HCT116 (cell line): ENCODE measurements at regions not wholly inside any gene's neighbourhood (a gene's known extent, or its start where the extent isn't known, plus 50 kb on each side); places are given as distances from the start of the nearest gene placed in this dataset.

Source experiments
- ATAC-seq: fragments of 200-7000 bp; cut with Tn5 transposase; 2 replicates; pipeline ENCODE4 v1.9.1; 2020; ENCODE audit warnings: mild to moderate bottlenecking, moderate library complexity
- BruUV-seq: library from RNA; stranded (reverse); fragments of 400-500 nt; replicated peaks from 2 replicates; lab custom pipeline; 2021; lab: Mats Ljungman, UMichigan
- CTCF ChIA-PET: fragments of 300-600 bp; sonication (Branson Sonifier 250); formaldehyde crosslinking; loops from one replicate; lab custom pipeline; 2021; ENCODE audit warnings: antibody characterized with exemption; lab: Charles Lee
- POLR2A ChIA-PET: fragments of 300-600, 350-600 bp; sonication (Branson Sonifier 250); formaldehyde crosslinking; loops from one replicate; lab custom pipeline; 2021; ENCODE audit warnings: antibody characterized with exemption; lab: Charles Lee
- RAD21 ChIA-PET, 2 experiments: fragments of 300-600 bp; sonication (Branson Sonifier 250); formaldehyde crosslinking; loops; one replicate each; lab custom pipeline; 2023; ENCODE audit warnings: low total read pairs in 2 of 2; ENCODE audit not compliant: uncharacterized antibody in 2 of 2, unreplicated experiment in 2 of 2, low non-redundant PET in 1 of 2; lab: Charles Lee
- DNase-seq: peaks from one replicate; pipeline ENCODE4 v3.0.0-alpha.2; 2010; ENCODE audit warnings: low read depth, low spot score
- H2AFZ ChIP-seq: fragments of 200-600 bp; shearing (Covaris generic), sonication (generic); 2 replicates; pipeline ENCODE4 v1.6.1; 2017; ENCODE audit warnings: low read depth, mixed run types, mixed read lengths, antibody characterized with exemption, low read length; ENCODE audit not compliant: poor library complexity, severe bottlenecking
- H3K27ac ChIP-seq: 2 replicates; pipeline ENCODE4 v1.5.1; 2012; ENCODE audit warnings: low read depth, low read length
- H3K27me3 ChIP-seq: fragments of 200-600 bp; sonication (generic); 2 replicates; pipeline ENCODE4 v1.6.1; 2016; ENCODE audit warnings: mixed run types, low read length, mixed read lengths; ENCODE audit not compliant: insufficient read depth
- H3K36me3 ChIP-seq, 2 experiments: fragments of 200-500 bp in 1 of 2; fragments of 200-600 bp in 1 of 2; sonication (Bioruptor generic) in 1 of 2; sonication (generic) in 1 of 2; 2 replicates each; pipeline versions ENCODE4 v1.5.1 to v1.6.1; 2014 to 2016; ENCODE audit warnings: low read length in 2 of 2, inconsistent platforms in 1 of 2, mixed read lengths in 1 of 2, mixed run types in 1 of 2; ENCODE audit not compliant: insufficient read depth in 2 of 2, control insufficient read depth in 1 of 2
- H3K4me1 ChIP-seq, 2 experiments: fragments of 200-600 bp in 1 of 2; sonication (generic) in 1 of 2; 2 replicates each; pipeline versions ENCODE4 v1.5.1 to v1.6.1; 2012 to 2017; ENCODE audit warnings: low read length in 2 of 2, inconsistent platforms in 1 of 2, mild to moderate bottlenecking in 1 of 2, mixed read lengths in 1 of 2, mixed run types in 1 of 2, moderate library complexity in 1 of 2; ENCODE audit not compliant: insufficient read depth in 2 of 2, control insufficient read depth in 1 of 2
- H3K4me2 ChIP-seq: fragments of 200-600 bp; sonication (generic); 2 replicates; pipeline ENCODE4 v1.6.1; 2017; ENCODE audit warnings: mixed run types, low read length, mixed read lengths
- H3K4me3 ChIP-seq, 2 experiments: fragments of 200-600 bp in 1 of 2; sonication (generic) in 1 of 2; replicated peaks in 1 of 2; 2 replicates each; pipeline ENCODE4 v1.5.1; 2011 to 2016; ENCODE audit warnings: low read length in 2 of 2, control low read depth in 1 of 2, low read depth in 1 of 2, mild to moderate bottlenecking in 1 of 2, mixed read lengths in 1 of 2, mixed run types in 1 of 2
- H3K79me2 ChIP-seq: fragments of 200-600 bp; sonication (generic); 2 replicates; pipeline ENCODE4 v1.6.1; 2017; ENCODE audit warnings: mild to moderate bottlenecking, mixed run types, low read length, moderate library complexity, mixed read lengths; ENCODE audit not compliant: insufficient read depth
- H3K9ac ChIP-seq: fragments of 200-600 bp; sonication (generic); 2 replicates; pipeline ENCODE4 v1.6.1; 2016; ENCODE audit warnings: low read length, mixed read lengths
- H3K9me2 ChIP-seq: fragments of 200-600 bp; sonication (generic), shearing (Covaris generic); 2 replicates; pipeline ENCODE4 v1.6.1; 2017; ENCODE audit warnings: mixed run types, mild to moderate bottlenecking, moderate library complexity; ENCODE audit not compliant: insufficient read depth
- H3K9me3 ChIP-seq, 2 experiments: fragments of 200-500 bp in 1 of 2; fragments of 200-600 bp in 1 of 2; sonication (Bioruptor generic) in 1 of 2; sonication (generic) in 1 of 2; 2 replicates each; pipeline ENCODE4 v1.6.1; 2014 to 2017; ENCODE audit warnings: low read length in 2 of 2, mixed read lengths in 2 of 2, inconsistent platforms in 1 of 2, low read depth in 1 of 2, mild to moderate bottlenecking in 1 of 2, mixed run types in 1 of 2, moderate library complexity in 1 of 2; ENCODE audit not compliant: control insufficient read depth in 1 of 2, insufficient read depth in 1 of 2
- H4K20me1 ChIP-seq: fragments of 200-600 bp; sonication (generic), shearing (Covaris generic); 2 replicates; pipeline ENCODE4 v1.6.1; 2017; ENCODE audit warnings: mixed run types, mild to moderate bottlenecking, moderate library complexity; ENCODE audit not compliant: insufficient read depth
- CEBPB ChIP-seq: IDR thresholded peaks from 2 replicates; pipeline ENCODE4 v1.6.1; 2012; ENCODE audit warnings: low read depth
- CTCF ChIP-seq, 3 experiments: fragments of 200-600 bp in 1 of 3; sonication (generic) in 1 of 3; IDR thresholded peaks in 2 of 3; conservative IDR thresholded peaks in 1 of 3; 2 replicates each; pipeline ENCODE4 v1.5.1; 2012 to 2017; ENCODE audit warnings: low read depth in 2 of 3, low read length in 2 of 3, antibody characterized with exemption in 1 of 3, borderline replicate concordance in 1 of 3, control low read depth in 1 of 3, mild to moderate bottlenecking in 1 of 3, mixed read lengths in 1 of 3, mixed run types in 1 of 3, moderate library complexity in 1 of 3; ENCODE audit not compliant: insufficient read depth in 1 of 3
- ELF1 ChIP-seq: IDR thresholded peaks from 2 replicates; pipeline ENCODE4 v1.6.1; 2012; ENCODE audit warnings: low read depth, borderline replicate concordance
- EZH2phosphoT487 ChIP-seq: fragments of 200-600 bp; IDR thresholded peaks from 2 replicates; pipeline ENCODE4 v1.6.1; 2018; ENCODE audit warnings: antibody characterized with exemption, borderline replicate concordance
- FOSL1 ChIP-seq: IDR thresholded peaks from 2 replicates; pipeline ENCODE4 v1.6.1; 2012; ENCODE audit warnings: low read depth
- POLR2A ChIP-seq: IDR thresholded peaks from 2 replicates; pipeline ENCODE4 v1.7.0; 2011; ENCODE audit warnings: borderline replicate concordance; ENCODE audit not compliant: insufficient read depth, insufficient read length; ENCODE audit errors: extremely low read depth
- POLR2AphosphoS5 ChIP-seq: IDR thresholded peaks from 2 replicates; pipeline ENCODE4 v1.6.1; 2011; ENCODE audit warnings: mild to moderate bottlenecking, low read depth, low read length, moderate library complexity
- ZBTB33 ChIP-seq: IDR thresholded peaks from 2 replicates; pipeline ENCODE4 v1.6.1; 2011; ENCODE audit warnings: mild to moderate bottlenecking, low read length, moderate library complexity; ENCODE audit not compliant: insufficient replicate concordance; ENCODE audit errors: extremely low read depth
- ZFX ChIP-seq: fragments of 450-650 bp; IDR thresholded peaks from 2 replicates; pipeline ENCODE4 v1.6.1; 2017
- intact Hi-C: fragments of 100-400 bp; cut with micrococcal nuclease; formaldehyde crosslinking; loops from 2 replicates; pipeline ENCODE4 v1.10.0; 2022

GRCh38 chr5:30698217-30698616, 495.3 kb upstream of the CDH6 start:
- H3K27me3 ChIP-seq, result no peaks in the 10 kb centered on the region
- BruUV-seq, result no TSS peak
- peaks cover 9 to 13% of the 10 kb centered on the region in 2 experiments; a peak in 2 of 4 replicates for H3K9me3 ChIP-seq
- H3K4me1 ChIP-seq, result no peaks in the 10 kb centered on the region
- no peaks in the 10 kb centered on the region for H3K9me2 ChIP-seq
- no peak overlapping the region for H3K27ac ChIP-seq
- no peak overlapping the region for H3K4me3 ChIP-seq
- no peaks in the 10 kb centered on the region for H4K20me1 ChIP-seq
- H3K4me2 ChIP-seq, result no peak overlapping the region
- no peak overlapping the region for H2AFZ ChIP-seq
- H3K9ac ChIP-seq, result no peak overlapping the region
- no peaks in the 10 kb centered on the region for H3K36me3 ChIP-seq
- DNase-seq, result no peak
- no peaks in the 10 kb centered on the region for H3K79me2 ChIP-seq
- TF ChIP-seq ZFX (no peak), ZBTB33 (no peak), ELF1 (no peak), CTCF (IDR thresholded peaks at IDR 0.05 in 2 of 3, conservative IDR thresholded peaks at IDR 0.05 in 1 of 3; ENCODE audit: borderline replicate concordance in 1 of 3, insufficient read depth in 1 of 3, low read depth in 2 of 3, low read length in 2 of 3) (no peak), POLR2AphosphoS5 (no peak), POLR2A (no peak), EZH2phosphoT487 (no peak), CEBPB (no peak), FOSL1 (no peak)
- TF ChIP-seq, all 23 proteins: peak for 0
- RAD21 ChIA-PET, result no interaction called here
- CTCF ChIA-PET, result no interaction called here
- intact Hi-C loops, result no loop called here
- ATAC-seq, result no peak
- POLR2A ChIA-PET, result no interaction called here
